H9 (cell line): ENCODE measurements at regions not wholly inside any gene's neighbourhood (a gene's known extent, or its start where the extent isn't known, plus 50 kb on each side); places are given as distances from the start of the nearest gene placed in this dataset.

Source experiments
- DNase-seq: peaks from one replicate; pipeline ENCODE4 v3.0.0-alpha.2; 2017
- H2AFZ ChIP-seq: one replicate; pipeline ENCODE4 v1.6.1; 2013; ENCODE audit warnings: mild to moderate bottlenecking, low read length, control low read depth, moderate library complexity
- H2AK5ac ChIP-seq: 2 replicates; pipeline ENCODE4 v1.6.1; 2013; ENCODE audit warnings: low read length, control low read depth, mixed read lengths; ENCODE audit not compliant: insufficient read length
- H2BK120ac ChIP-seq: one replicate; pipeline ENCODE4 v1.6.1; 2013; ENCODE audit warnings: low read depth, mild to moderate bottlenecking, low read length, control low read depth, inconsistent platforms; ENCODE audit not compliant: poor library complexity, severe bottlenecking
- H2BK12ac ChIP-seq: 2 replicates; pipeline ENCODE4 v1.6.1; 2013; ENCODE audit warnings: low read length, control low read depth, mixed read lengths, low read depth; ENCODE audit not compliant: insufficient read length
- H2BK15ac ChIP-seq: 2 replicates; pipeline ENCODE4 v1.6.1; 2013; ENCODE audit warnings: low read depth, low read length, control low read depth
- H2BK20ac ChIP-seq: one replicate; pipeline ENCODE4 v1.6.1; 2013; ENCODE audit warnings: low read depth, mild to moderate bottlenecking, low read length, control low read depth, inconsistent platforms; ENCODE audit not compliant: poor library complexity, severe bottlenecking
- H2BK5ac ChIP-seq: 2 replicates; pipeline ENCODE4 v1.6.1; 2013; ENCODE audit warnings: low read length, control low read depth, mixed read lengths; ENCODE audit not compliant: insufficient read length
- H3K14ac ChIP-seq: 2 replicates; pipeline ENCODE4 v1.6.1; 2013; ENCODE audit warnings: low read length, control low read depth; ENCODE audit not compliant: insufficient read depth
- H3K18ac ChIP-seq: 2 replicates; pipeline ENCODE4 v1.6.1; 2013; ENCODE audit warnings: low read depth, mild to moderate bottlenecking, mixed read lengths, low read length, control low read depth; ENCODE audit not compliant: insufficient read length
- H3K23ac ChIP-seq: 2 replicates; pipeline ENCODE4 v1.6.1; 2013; ENCODE audit warnings: low read length, control low read depth, mixed read lengths, low read depth; ENCODE audit not compliant: insufficient read length
- H3K23me2 ChIP-seq: 2 replicates; pipeline ENCODE4 v1.6.1; 2013; ENCODE audit warnings: low read depth, mild to moderate bottlenecking, mixed read lengths, low read length, control low read depth; ENCODE audit not compliant: insufficient read length, poor library complexity, severe bottlenecking
- H3K27ac ChIP-seq: 2 replicates; pipeline ENCODE4 v1.5.1; 2013; ENCODE audit warnings: low read length, control low read depth, mixed read lengths, low read depth; ENCODE audit not compliant: insufficient read length
- H3K27me3 ChIP-seq: 2 replicates; pipeline ENCODE4 v1.6.1; 2013; ENCODE audit warnings: low read length, control low read depth, inconsistent platforms; ENCODE audit not compliant: insufficient read depth
- H3K4ac ChIP-seq: 2 replicates; pipeline ENCODE4 v1.6.1; 2013; ENCODE audit warnings: low read depth, mild to moderate bottlenecking, control low read depth, inconsistent platforms, low read length, moderate library complexity
- H3K4me1 ChIP-seq: 2 replicates; pipeline ENCODE4 v1.6.1; 2013; ENCODE audit warnings: low read length, control low read depth, inconsistent platforms; ENCODE audit not compliant: insufficient read depth
- H3K4me2 ChIP-seq: 2 replicates; pipeline ENCODE4 v1.6.1; 2013; ENCODE audit warnings: low read length, control low read depth, mixed read lengths; ENCODE audit not compliant: insufficient read length, insufficient read depth
- H3K56ac ChIP-seq: 2 replicates; pipeline ENCODE4 v1.6.1; 2013; ENCODE audit warnings: low read depth, mild to moderate bottlenecking, mixed read lengths, low read length, control low read depth; ENCODE audit not compliant: insufficient read length
- H3K79me1 ChIP-seq: 2 replicates; pipeline ENCODE4 v1.6.1; 2013; ENCODE audit warnings: low read depth, mild to moderate bottlenecking, moderate library complexity, low read length, control low read depth, inconsistent platforms; ENCODE audit not compliant: insufficient read depth, poor library complexity, severe bottlenecking
- H3K79me2 ChIP-seq: 2 replicates; pipeline ENCODE4 v1.6.1; 2013; ENCODE audit warnings: low read length, control low read depth, inconsistent platforms; ENCODE audit not compliant: insufficient read depth
- H3K9ac ChIP-seq: 2 replicates; pipeline ENCODE4 v1.6.1; 2013; ENCODE audit warnings: low read length, control low read depth, mixed read lengths; ENCODE audit not compliant: insufficient read length; ENCODE audit errors: extremely low read depth
- H3K9me3 ChIP-seq: one replicate; pipeline ENCODE4 v1.6.1; 2013; ENCODE audit warnings: low read depth, low read length, inconsistent platforms; ENCODE audit not compliant: control insufficient read depth
- H3T11ph ChIP-seq: one replicate; pipeline ENCODE4 v1.6.1; 2013; ENCODE audit warnings: mild to moderate bottlenecking, low read length, control low read depth, inconsistent platforms
- H4K20me1 ChIP-seq: one replicate; pipeline ENCODE4 v1.6.1; 2013; ENCODE audit not compliant: control insufficient read depth, insufficient read length, insufficient read depth
- H4K5ac ChIP-seq: 2 replicates; pipeline ENCODE4 v1.6.1; 2013; ENCODE audit warnings: low read depth, mild to moderate bottlenecking, mixed read lengths, low read length, control low read depth; ENCODE audit not compliant: insufficient read length
- H4K8ac ChIP-seq: replicated peaks from 2 replicates; pipeline ENCODE4 v1.6.1; 2013; ENCODE audit warnings: low read length, control low read depth, mixed read lengths, low read depth; ENCODE audit not compliant: insufficient read length
- H4K91ac ChIP-seq: 2 replicates; pipeline ENCODE4 v1.6.1; 2013; ENCODE audit warnings: low read depth, mild to moderate bottlenecking, moderate library complexity, mixed read lengths, low read length, control low read depth; ENCODE audit not compliant: insufficient read length
- H3K27ac Mint-ChIP-seq, 3 experiments: 2 replicates in 2 of 3; 3 replicates in 1 of 3; pipeline ENCODE4 v1.8.0; 2020 to 2021; ENCODE audit warnings: mixed read lengths in 3 of 3, mild to moderate bottlenecking in 1 of 3, moderate library complexity in 1 of 3
- H3K27me3 Mint-ChIP-seq: 2 replicates; pipeline ENCODE4 v1.8.0; 2021; ENCODE audit warnings: low read depth, mild to moderate bottlenecking, moderate library complexity, mixed read lengths
- H3K36me3 Mint-ChIP-seq, 3 experiments: 2 replicates in 2 of 3; 3 replicates in 1 of 3; pipeline ENCODE4 v1.8.0; 2020 to 2021; ENCODE audit warnings: low read depth in 3 of 3, mixed read lengths in 3 of 3; ENCODE audit not compliant: insufficient read depth in 1 of 3
- H3K4me1 Mint-ChIP-seq, 2 experiments: 2 replicates each; pipeline ENCODE4 v1.8.0; 2020; ENCODE audit warnings: mixed read lengths in 2 of 2
- H3K4me3 Mint-ChIP-seq, 2 experiments: 2 replicates in 1 of 2; 3 replicates in 1 of 2; pipeline ENCODE4 v1.8.0; 2020 to 2021; ENCODE audit warnings: mild to moderate bottlenecking in 2 of 2, mixed read lengths in 2 of 2, moderate library complexity in 1 of 2
- H3K9me3 Mint-ChIP-seq, 2 experiments: 2 replicates in 1 of 2; 3 replicates in 1 of 2; pipeline ENCODE4 v1.8.0; 2020; ENCODE audit warnings: mild to moderate bottlenecking in 2 of 2, mixed read lengths in 2 of 2, moderate library complexity in 1 of 2
- WGBS: extraction: QIAGEN DNeasy Blood & Tissue Kit; methylation state at CpG from one replicate; pipeline ENCODE4 v1.1.7; 2013; ENCODE audit warnings: missing lambda C conversion rate, low lambda C conversion rate, mixed read lengths; ENCODE audit not compliant: insufficient read length; ENCODE audit errors: extremely low coverage; 5-methylcytosine and 5-hydroxymethylcytosine counted together
- TF ChIP-seq, protein P1 (sequence below): fragments of 200-600 bp; sonication (generic); conservative IDR thresholded peaks from 3 replicates; pipeline ENCODE4 v1.8.0; 2021; ENCODE audit warnings: antibody characterized with exemption, mild to moderate bottlenecking

DNA sequence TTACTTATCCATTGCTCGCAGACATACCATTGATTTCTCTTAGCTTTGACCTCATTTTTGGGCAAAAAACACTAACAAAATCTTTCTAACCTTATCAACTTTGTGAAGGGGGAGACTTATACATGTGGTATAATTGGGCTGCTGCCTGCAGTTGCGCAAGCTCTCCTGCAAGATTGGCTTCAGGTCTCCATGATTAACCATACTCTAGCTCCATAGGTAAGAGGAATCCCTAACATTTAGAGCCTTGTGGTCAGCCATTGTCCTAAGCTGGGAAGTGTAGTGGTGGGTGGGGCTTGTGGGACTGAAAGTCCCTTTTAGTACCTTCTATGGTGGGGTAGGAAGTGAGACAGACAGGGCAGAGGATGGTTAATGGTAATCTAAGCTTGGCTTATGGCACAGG is 179.6 kb upstream of the THRB start:
- Mint-ChIP-seq H3K27ac (no peak overlapping the region), H3K4me3 (no peak overlapping the region), H3K4me1 (no peaks in the 10 kb centered on the region), H3K27me3 (no peaks in the 10 kb centered on the region), H3K36me3 (no peaks in the 10 kb centered on the region), H3K9me3 (no peaks in the 10 kb centered on the region)
- no peak overlapping the region for H2AK5ac ChIP-seq
- no peaks in the 10 kb centered on the region for H3K23me2 ChIP-seq
- TF ChIP-seq, protein P1, sequence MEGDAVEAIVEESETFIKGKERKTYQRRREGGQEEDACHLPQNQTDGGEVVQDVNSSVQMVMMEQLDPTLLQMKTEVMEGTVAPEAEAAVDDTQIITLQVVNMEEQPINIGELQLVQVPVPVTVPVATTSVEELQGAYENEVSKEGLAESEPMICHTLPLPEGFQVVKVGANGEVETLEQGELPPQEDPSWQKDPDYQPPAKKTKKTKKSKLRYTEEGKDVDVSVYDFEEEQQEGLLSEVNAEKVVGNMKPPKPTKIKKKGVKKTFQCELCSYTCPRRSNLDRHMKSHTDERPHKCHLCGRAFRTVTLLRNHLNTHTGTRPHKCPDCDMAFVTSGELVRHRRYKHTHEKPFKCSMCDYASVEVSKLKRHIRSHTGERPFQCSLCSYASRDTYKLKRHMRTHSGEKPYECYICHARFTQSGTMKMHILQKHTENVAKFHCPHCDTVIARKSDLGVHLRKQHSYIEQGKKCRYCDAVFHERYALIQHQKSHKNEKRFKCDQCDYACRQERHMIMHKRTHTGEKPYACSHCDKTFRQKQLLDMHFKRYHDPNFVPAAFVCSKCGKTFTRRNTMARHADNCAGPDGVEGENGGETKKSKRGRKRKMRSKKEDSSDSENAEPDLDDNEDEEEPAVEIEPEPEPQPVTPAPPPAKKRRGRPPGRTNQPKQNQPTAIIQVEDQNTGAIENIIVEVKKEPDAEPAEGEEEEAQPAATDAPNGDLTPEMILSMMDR = no peak
- no peak overlapping the region for H2BK120ac ChIP-seq
- H3K18ac ChIP-seq = no peak overlapping the region
- no peak overlapping the region for H3T11ph ChIP-seq
- H3K4me2 ChIP-seq = no peak overlapping the region
- no peaks in the 10 kb centered on the region for H3K79me1 ChIP-seq
- no peak overlapping the region for H3K23ac ChIP-seq
- no peaks in the 10 kb centered on the region for H3K79me2 ChIP-seq
- no peak overlapping the region for H2BK20ac ChIP-seq
- no peak overlapping the region for H2BK5ac ChIP-seq
- no peak overlapping the region for H4K8ac ChIP-seq
- DNase-seq = no peak
- no peak overlapping the region for H3K27ac ChIP-seq
- no CpG with 5 or more reads among the region's 2 CpGs for WGBS
- no peak overlapping the region for H2AFZ ChIP-seq
- no peaks in the 10 kb centered on the region for H3K9me3 ChIP-seq
- H4K20me1 ChIP-seq = no peaks in the 10 kb centered on the region
- H3K27me3 ChIP-seq = no peaks in the 10 kb centered on the region
- H3K9ac ChIP-seq = no peak overlapping the region
- no peak overlapping the region for H4K91ac ChIP-seq
- no peak overlapping the region for H2BK12ac ChIP-seq
- no peak overlapping the region for H3K4ac ChIP-seq
- no peak overlapping the region for H2BK15ac ChIP-seq
- H3K14ac ChIP-seq = no peak overlapping the region
- no peak overlapping the region for H3K56ac ChIP-seq
- no peaks in the 10 kb centered on the region for H3K4me1 ChIP-seq
- no peak overlapping the region for H4K5ac ChIP-seq
